SHP77 (cell line): ENCODE measurements at regions not wholly inside any gene's neighbourhood (a gene's known extent, or its start where the extent isn't known, plus 50 kb on each side); places are given as distances from the start of the nearest gene placed in this dataset.
A peak's percentile ranks its signal among the peaks of the same experiment; 100 is the strongest.
"Not testable (repeated sequence)": the region's sequence is repeated elsewhere in the genome, so short reads cannot be mapped to it uniquely, and the experiment has no call there.

ENCODE experiments used
- DNase-seq, 2 experiments: peaks; one replicate each; lab custom pipeline; 2025; lab: John Stamatoyannopoulos, UW

- no peak for DNase-seq
Observed at GRCh38 chr4:175033162-175033561, 115.0 kb downstream of the ADAM29 start.

- DNase-seq = no peak
Observed at GRCh38 chr4:175034007-175034406, 115.8 kb downstream of the ADAM29 start.

DNA sequence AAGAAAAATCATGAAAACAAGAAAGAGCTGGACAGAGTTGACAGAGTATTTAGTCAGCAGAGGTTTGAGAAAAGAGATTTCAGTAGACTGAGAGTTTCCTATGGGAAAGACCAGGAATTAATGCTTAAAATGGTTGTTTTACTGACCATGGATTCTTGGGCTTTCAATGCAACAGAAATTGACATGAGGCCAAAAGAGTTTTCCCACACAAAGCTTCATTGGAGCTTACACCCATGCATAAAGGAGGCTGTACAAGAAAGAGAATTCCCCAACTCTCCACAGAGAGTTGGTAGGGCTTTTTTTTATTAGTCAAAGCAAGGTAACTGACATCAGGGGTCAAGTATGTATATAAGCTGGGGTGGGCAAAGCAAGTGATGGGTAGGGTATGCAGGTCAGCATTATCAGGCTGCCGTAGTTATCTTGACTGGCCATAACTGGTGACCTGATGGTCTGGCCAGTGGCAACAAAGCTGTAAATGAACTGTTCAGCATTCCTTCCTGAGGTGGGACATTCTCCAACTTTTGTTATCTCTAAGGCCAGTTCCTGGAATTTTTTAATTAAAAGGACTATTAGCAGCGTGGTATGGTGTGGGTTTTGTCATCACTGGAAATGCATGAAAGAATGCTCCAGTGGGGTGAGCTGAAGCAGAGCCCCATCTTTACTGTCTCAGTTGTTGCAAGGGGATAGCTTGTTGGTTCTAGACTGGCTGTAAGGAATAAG is 117.0 kb downstream of the ADAM29 start:
- DNase-seq = no peak

DNA sequence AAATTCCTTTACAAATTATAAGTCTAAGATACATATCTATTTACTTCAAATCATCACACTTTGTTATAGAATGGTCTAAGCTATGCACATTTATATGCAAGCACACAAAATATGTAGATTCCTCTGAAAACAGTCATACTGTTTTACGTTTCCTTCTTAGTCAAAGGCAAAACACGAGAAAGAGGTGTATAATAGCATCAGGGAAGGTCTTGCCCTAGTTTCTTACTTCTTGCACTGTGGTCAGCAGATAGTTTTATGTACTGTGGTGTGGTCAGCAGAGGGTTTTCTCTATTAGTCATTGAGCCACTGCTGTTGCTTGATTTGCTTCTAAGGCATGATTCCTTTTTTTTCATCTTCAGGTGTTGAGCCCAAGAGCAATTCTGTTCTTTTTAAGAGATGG is 117.7 kb downstream of the ADAM29 start:
- no peak for DNase-seq

GRCh38 chr4:175048111-175048784 is 130.1 kb downstream of the ADAM29 start:
- DNase-seq = no peak

GRCh38 chr4:175048906-175049305 is 130.7 kb downstream of the ADAM29 start:
- no peak for DNase-seq

- no peak for DNase-seq
Observed at GRCh38 chr4:175051974-175052373, 133.8 kb downstream of the ADAM29 start.

DNA sequence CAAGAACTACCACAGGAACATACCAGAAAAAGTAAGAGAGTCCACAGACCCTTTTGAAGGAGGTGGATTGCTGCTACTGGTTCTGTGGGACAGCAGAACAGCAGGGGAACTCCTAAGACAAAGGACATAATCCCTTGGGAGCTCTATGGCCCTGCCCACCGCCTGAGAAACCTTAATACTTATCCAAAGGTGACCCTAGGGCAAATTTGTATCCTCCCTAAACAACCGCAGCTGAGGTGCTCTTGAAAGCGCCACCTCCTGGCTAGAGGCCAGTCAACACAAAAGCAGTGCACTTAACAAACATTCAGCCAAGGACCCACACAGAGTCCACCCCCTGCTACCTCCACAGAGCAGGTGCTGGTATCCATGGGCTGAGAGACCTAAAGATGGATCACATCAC is 136.8 kb downstream of the ADAM29 start:
- peak; percentile 17 to 29 for DNase-seq

- no peak for DNase-seq
Observed at GRCh38 chr4:175062183-175062592, 144.0 kb downstream of the ADAM29 start.

- DNase-seq = no peak
Observed at GRCh38 chr4:175065228-175065627, 147.1 kb downstream of the ADAM29 start.

DNA sequence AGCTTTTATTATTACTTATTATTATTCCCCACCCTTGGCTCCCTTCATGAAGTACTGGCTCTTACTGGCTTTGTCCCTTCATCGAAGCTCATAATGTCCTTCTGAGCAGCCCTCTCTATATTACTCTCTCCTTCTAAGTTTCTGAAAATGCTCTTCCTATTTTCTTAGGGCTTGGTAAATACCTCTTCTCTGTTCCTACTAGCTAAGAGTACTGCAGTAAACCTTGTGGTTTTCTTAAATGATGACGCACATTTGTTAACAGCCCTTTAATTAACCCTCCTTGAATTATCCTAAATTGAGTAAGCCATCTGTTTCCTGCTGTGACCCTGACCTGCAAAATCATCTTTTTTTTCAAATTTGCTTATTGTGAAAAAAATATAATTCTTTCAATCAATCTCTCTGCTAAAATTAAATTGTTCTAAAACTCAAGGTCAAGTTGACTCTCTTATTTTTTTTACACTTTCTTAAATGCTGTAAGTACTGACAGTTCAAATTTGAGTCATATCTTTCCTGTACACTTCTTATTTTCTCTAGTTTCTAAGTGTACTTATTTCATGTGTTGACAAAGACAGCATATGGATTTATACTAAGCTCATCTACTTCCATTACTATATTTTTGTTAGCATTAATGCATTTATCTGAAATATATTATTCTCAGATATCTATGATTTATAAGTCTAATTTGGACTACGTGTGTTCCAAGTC is 148.9 kb downstream of the ADAM29 start:
- no peak for DNase-seq

DNA sequence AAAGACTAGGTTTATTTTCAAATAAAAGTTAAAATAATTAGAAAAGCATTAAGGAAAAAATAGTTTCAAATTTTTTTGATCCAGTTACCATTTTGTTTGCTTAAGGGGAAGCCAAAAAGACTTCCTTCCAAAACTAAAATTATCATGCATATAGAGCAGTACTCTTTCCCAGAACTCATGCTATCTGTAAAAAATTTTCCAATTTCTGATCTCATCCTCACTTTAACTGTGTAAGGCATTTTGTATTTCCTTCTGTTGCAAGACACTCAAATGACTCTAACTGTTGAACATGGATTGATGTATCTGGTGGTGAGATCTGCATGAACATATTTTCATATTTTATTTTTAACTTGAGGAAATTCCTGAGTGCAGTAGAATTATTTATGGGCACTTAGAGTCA is 150.1 kb downstream of the ADAM29 start:
- DNase-seq = no peak

DNA sequence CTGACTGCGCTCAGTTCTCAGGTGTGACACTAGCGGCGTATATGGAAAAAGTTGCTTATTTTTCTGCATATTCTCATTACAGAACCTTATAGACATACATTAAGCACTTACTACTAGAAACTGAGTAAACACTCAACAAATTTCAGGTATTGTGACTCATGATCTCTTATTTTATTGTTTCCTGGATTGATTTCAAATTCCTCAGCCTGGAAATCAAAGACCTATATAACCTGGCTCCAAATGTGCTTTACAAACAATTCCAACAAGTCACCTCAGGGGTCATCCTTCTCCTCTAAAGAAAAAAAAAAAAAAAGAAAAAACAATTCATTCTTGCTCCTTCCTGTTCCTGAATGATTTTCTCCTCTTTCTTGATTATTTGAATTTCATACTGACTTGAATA is 152.3 kb downstream of the ADAM29 start:
- no peak for DNase-seq

- no peak for DNase-seq
Observed at GRCh38 chr4:175071123-175071522, 153.0 kb downstream of the ADAM29 start.

GRCh38 chr4:175087145-175087544 is 169.0 kb downstream of the ADAM29 start:
- DNase-seq = no peak

DNA sequence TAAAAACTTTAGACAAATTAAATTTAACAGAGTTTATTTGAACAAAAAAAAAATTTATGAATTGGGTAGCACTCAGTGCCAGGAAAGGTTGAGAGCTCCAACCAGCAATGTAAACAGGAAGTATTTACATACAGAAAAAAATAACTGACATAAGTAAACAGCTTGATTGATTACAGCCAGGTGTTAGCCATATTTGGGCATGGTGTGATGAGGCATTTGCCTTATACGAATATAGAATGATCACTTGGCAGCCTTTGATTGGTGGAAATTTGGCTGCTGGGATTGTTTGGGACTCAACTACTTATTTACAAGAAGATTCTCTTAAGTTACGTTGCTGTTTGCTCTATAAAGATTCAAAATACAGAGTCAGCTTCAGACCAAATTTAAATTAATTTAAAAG is 172.0 kb downstream of the ADAM29 start:
- DNase-seq = peak; percentile 11 to 24

- DNase-seq = no peak
Observed at GRCh38 chr4:175091649-175092048, 173.5 kb downstream of the ADAM29 start.

GRCh38 chr4:175092114-175092513 is 174.0 kb downstream of the ADAM29 start:
- no peak for DNase-seq

GRCh38 chr4:175093055-175093454 is 174.9 kb downstream of the ADAM29 start:
- not testable (repeated sequence) for DNase-seq

DNA sequence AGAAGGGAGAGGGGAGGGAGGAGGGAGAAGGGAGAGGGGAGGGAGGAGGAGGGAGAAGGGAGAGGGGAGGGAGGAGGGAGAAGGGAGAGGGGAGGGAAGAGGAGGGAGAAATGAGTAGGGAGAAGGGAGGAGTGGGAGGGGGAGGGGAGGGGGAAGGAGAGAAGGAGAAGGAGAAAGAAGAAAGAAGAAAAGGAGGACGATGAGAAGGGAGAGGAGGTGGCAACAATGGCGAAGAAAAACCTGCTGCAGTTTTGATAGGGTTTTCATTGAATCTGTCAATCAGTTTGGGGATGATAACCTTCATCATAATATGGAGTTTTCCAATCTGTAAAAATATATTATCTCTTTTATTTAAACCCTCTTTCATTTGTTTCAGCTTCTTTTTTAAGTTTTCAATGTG is 185.2 kb downstream of the ADAM29 start:
- no peak for DNase-seq

DNA sequence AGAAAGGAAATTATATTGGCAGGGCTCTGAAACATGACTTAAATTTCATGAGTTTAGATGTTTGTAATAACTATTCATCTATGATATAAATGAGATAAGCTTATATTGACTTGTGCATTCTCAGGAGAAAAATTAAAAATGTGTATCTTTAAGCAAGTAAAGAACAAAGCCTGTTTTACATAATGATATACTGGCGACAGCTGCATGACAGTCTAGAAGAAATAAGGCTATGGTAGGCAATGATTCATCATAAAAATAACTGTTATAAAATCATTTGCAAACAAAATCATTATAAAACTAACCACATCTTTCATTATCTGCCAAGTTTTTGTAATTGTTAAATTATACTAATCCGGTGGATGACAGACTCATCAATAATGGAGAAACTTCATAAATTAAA is 188.1 kb downstream of the ADAM29 start:
- no peak for DNase-seq

DNA sequence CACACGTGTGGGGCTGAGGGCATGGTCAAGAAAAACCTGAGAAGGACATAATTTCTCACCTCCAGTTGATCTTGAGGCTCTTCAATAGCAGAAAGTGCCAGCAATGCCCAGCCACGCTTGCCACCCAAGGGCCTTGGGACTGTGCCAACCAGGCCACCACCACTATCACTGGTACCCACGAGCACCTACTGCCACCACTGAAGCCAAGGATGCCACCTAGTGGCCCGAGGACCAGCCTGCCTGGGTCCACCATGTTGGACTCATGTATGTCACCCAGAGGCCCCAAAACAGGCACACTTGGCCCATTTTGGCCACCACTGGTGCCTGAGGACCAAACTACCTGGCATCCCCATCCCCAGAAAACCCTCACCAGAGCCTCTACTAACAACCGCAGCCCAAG is 191.8 kb downstream of the ADAM29 start:
- no peak for DNase-seq

- no peak for DNase-seq
Observed at GRCh38 chr4:175125410-175126068, 207.4 kb downstream of the ADAM29 start.
